ENCODE measurements at regions not wholly inside any gene's neighbourhood (a gene's known extent, or its start where the extent isn't known, plus 50 kb on each side); places are given as distances from the start of the nearest gene placed in this dataset.

GRCh38 chr9:84419031-84419602 is 78.6 kb upstream of the SLC28A3 start:
- H3K27me3 ChIP-seq (ENCODE audit: control insufficient read depth, insufficient read depth, low read length) = no peaks in the 10 kb centered on the region
- TF ChIP-seq CTCF (IDR thresholded peaks at IDR 0.05; ENCODE audit: insufficient read depth, low read length, poor library complexity, severe bottlenecking) = peak; percentile 4
- no peak for DNase-seq (ENCODE audit: low read depth)
- no peaks in the 10 kb centered on the region for H3K36me3 ChIP-seq (ENCODE audit: control insufficient read depth, insufficient read depth, low read length)
- H3K4me3 ChIP-seq (ENCODE audit: low read depth, low read length) = no peak overlapping the region

- no peak for TF ChIP-seq CTCF (IDR thresholded peaks at IDR 0.05; ENCODE audit: insufficient read depth, low read length, poor library complexity, severe bottlenecking)
- no peaks in the 10 kb centered on the region for H3K36me3 ChIP-seq (ENCODE audit: control insufficient read depth, insufficient read depth, low read length)
- H3K27me3 ChIP-seq (ENCODE audit: control insufficient read depth, insufficient read depth, low read length) = no peaks in the 10 kb centered on the region
- H3K4me3 ChIP-seq (ENCODE audit: low read depth, low read length) = no peak overlapping the region
- no peak for DNase-seq (ENCODE audit: low read depth)
Observed at GRCh38 chr9:84424931-84425330, 84.4 kb upstream of the SLC28A3 start.

GRCh38 chr9:84432746-84433145 is 92.2 kb upstream of the SLC28A3 start:
- Histone ChIP-seq H3K4me3 (ENCODE audit: low read depth, low read length) (no peak overlapping the region), H3K36me3 (ENCODE audit: control insufficient read depth, insufficient read depth, low read length) (no peaks in the 10 kb centered on the region), H3K27me3 (ENCODE audit: control insufficient read depth, insufficient read depth, low read length) (no peaks in the 10 kb centered on the region)
- TF ChIP-seq CTCF (IDR thresholded peaks at IDR 0.05; ENCODE audit: insufficient read depth, low read length, poor library complexity, severe bottlenecking) = no peak
- DNase-seq (ENCODE audit: low read depth) = no peak

GRCh38 chr9:84435902-84436301 is 95.3 kb upstream of the SLC28A3 start:
- DNase-seq (ENCODE audit: low read depth) = no peak
- Histone ChIP-seq H3K27me3 (ENCODE audit: control insufficient read depth, insufficient read depth, low read length) (no peaks in the 10 kb centered on the region), H3K4me3 (ENCODE audit: low read depth, low read length) (no peak overlapping the region), H3K36me3 (ENCODE audit: control insufficient read depth, insufficient read depth, low read length) (no peaks in the 10 kb centered on the region)
- TF ChIP-seq CTCF (IDR thresholded peaks at IDR 0.05; ENCODE audit: insufficient read depth, low read length, poor library complexity, severe bottlenecking) = no peak

- H3K4me3 ChIP-seq (ENCODE audit: low read depth, low read length) = no peak overlapping the region
- no peaks in the 10 kb centered on the region for H3K36me3 ChIP-seq (ENCODE audit: control insufficient read depth, insufficient read depth, low read length)
- no peaks in the 10 kb centered on the region for H3K27me3 ChIP-seq (ENCODE audit: control insufficient read depth, insufficient read depth, low read length)
- no peak for TF ChIP-seq CTCF (IDR thresholded peaks at IDR 0.05; ENCODE audit: insufficient read depth, low read length, poor library complexity, severe bottlenecking)
- no peak for DNase-seq (ENCODE audit: low read depth)
Observed at GRCh38 chr9:84436386-84437109, 96.0 kb upstream of the SLC28A3 start.

GRCh38 chr9:84438391-84438790 is 97.8 kb upstream of the SLC28A3 start:
- Histone ChIP-seq H3K27me3 (ENCODE audit: control insufficient read depth, insufficient read depth, low read length) (no peaks in the 10 kb centered on the region), H3K4me3 (ENCODE audit: low read depth, low read length) (no peak overlapping the region), H3K36me3 (ENCODE audit: control insufficient read depth, insufficient read depth, low read length) (no peaks in the 10 kb centered on the region)
- no peak for TF ChIP-seq CTCF (IDR thresholded peaks at IDR 0.05; ENCODE audit: insufficient read depth, low read length, poor library complexity, severe bottlenecking)
- no peak for DNase-seq (ENCODE audit: low read depth)

All from kidney epithelial cell (primary cell).